GM23248 (cell line): ENCODE measurements at regions not wholly inside any gene's neighbourhood (a gene's known extent, or its start where the extent isn't known, plus 50 kb on each side); places are given as distances from the start of the nearest gene placed in this dataset.

ENCODE experiments used
- EZH2 ChIP-seq: fragments of 200-600 bp; sonication (generic); IDR thresholded peaks from 2 replicates; pipeline ENCODE4 v1.6.1; 2018; ENCODE audit warnings: antibody characterized with exemption, mild to moderate bottlenecking; ENCODE audit not compliant: insufficient read depth, poor library complexity, severe bottlenecking
- EZH2phosphoT487 ChIP-seq: fragments of 200-600 bp; sonication (generic); IDR thresholded peaks from 2 replicates; pipeline ENCODE4 v1.6.1; 2018; ENCODE audit warnings: antibody characterized with exemption, moderate library complexity, mild to moderate bottlenecking, low read depth; ENCODE audit not compliant: insufficient read depth

- TF ChIP-seq EZH2: no peak
- no peak for TF ChIP-seq EZH2phosphoT487
These were observed 454.3 kb upstream of the LMO3 start for GRCh38 chr12:17060260-17060659.
